OCI-LY7 (cell line): ENCODE measurements at regions not wholly inside any gene's neighbourhood (a gene's known extent, or its start where the extent isn't known, plus 50 kb on each side); places are given as distances from the start of the nearest gene placed in this dataset.

Experiments used
- EZH2phosphoT487 ChIP-seq: fragments of 200-600 bp; sonication (generic); IDR thresholded peaks from 2 replicates; pipeline ENCODE4 v1.6.1; 2018; ENCODE audit warnings: low read depth, borderline replicate concordance, mild to moderate bottlenecking, mixed run types, antibody characterized with exemption, low read length, moderate library complexity, mixed read lengths
- TF ChIP-seq, protein P1 (sequence below): fragments of 200-600 bp; sonication (generic); conservative IDR thresholded peaks from 2 replicates; pipeline ENCODE4 v1.5.1; 2014; ENCODE audit warnings: mild to moderate bottlenecking, antibody characterized with exemption, low read length, moderate library complexity, mixed read lengths

- TF ChIP-seq, protein P1, sequence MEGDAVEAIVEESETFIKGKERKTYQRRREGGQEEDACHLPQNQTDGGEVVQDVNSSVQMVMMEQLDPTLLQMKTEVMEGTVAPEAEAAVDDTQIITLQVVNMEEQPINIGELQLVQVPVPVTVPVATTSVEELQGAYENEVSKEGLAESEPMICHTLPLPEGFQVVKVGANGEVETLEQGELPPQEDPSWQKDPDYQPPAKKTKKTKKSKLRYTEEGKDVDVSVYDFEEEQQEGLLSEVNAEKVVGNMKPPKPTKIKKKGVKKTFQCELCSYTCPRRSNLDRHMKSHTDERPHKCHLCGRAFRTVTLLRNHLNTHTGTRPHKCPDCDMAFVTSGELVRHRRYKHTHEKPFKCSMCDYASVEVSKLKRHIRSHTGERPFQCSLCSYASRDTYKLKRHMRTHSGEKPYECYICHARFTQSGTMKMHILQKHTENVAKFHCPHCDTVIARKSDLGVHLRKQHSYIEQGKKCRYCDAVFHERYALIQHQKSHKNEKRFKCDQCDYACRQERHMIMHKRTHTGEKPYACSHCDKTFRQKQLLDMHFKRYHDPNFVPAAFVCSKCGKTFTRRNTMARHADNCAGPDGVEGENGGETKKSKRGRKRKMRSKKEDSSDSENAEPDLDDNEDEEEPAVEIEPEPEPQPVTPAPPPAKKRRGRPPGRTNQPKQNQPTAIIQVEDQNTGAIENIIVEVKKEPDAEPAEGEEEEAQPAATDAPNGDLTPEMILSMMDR = no peak
- no peak for TF ChIP-seq EZH2phosphoT487
Observed at GRCh38 chr5:56517011-56517416, 283.9 kb upstream of the ANKRD55 start.
